H1 (cell line): ENCODE measurements at regions not wholly inside any gene's neighbourhood (a gene's known extent, or its start where the extent isn't known, plus 50 kb on each side); places are given as distances from the start of the nearest gene placed in this dataset.

Experiments used
- ASH2L ChIP-seq: fragments of 200-600, 300-600 bp; sonication (generic); IDR thresholded peaks from one replicate; pipeline ENCODE4 v1.7.1; 2017; ENCODE audit warnings: low read length
- GABPA ChIP-seq: IDR thresholded peaks from 2 replicates; pipeline ENCODE4 v1.6.1; 2011; ENCODE audit warnings: mild to moderate bottlenecking, low read length, moderate library complexity, borderline replicate concordance; ENCODE audit not compliant: insufficient read depth
- SAP30 ChIP-seq: fragments of 300-600 bp; sonication (generic); IDR thresholded peaks from 2 replicates; pipeline ENCODE4 v1.7.1; 2012; ENCODE audit warnings: low read length, moderate library complexity, mild to moderate bottlenecking, inconsistent platforms; ENCODE audit not compliant: insufficient read depth, insufficient replicate concordance

DNA sequence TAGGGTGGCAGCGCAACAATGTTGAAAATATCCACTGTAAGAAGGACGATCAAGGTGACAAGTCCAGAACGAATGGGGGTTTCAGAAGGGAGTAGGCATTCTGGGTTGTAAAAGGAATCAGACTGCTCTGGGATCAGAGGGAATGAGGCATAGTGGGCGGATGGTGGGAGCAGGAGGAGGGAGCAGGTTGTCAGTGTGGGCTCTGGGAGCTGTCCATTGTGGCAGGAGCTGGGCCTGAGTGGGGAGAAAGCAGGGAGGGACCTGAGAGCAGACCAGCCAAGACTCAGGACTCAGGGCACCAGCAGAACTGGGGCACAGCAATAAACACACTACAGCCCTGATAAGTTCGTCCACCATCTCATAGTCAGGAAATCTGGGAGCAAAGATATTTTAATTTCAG lies 292.6 kb upstream of the MKI67 start (continued):
- no peak for TF ChIP-seq SAP30
- TF ChIP-seq ASH2L = no peak
- TF ChIP-seq GABPA = no peak
- TF ChIP-seq, all 59 proteins: peak for 0
